ENCODE measurements at regions not wholly inside any gene's neighbourhood (a gene's known extent, or its start where the extent isn't known, plus 50 kb on each side); places are given as distances from the start of the nearest gene placed in this dataset.
A peak's percentile ranks its signal among the peaks of the same experiment; 100 is the strongest.

- ChIA-PET POLR2A (ENCODE audit: partially characterized antibody) (no interaction called here), CTCF (ENCODE audit: partially characterized antibody) (interaction anchor here (1.2 to 1.7 kb wide), 3 partner anchors 15 to 24 kb away, joined by 5 to 8 read pairs (median 5); no protein-coding TSS in a partner anchor)
- Histone ChIP-seq H3K23ac (ENCODE audit: insufficient read length) (no peak overlapping the region), H3K27ac (ENCODE audit: low read depth, low read length) (no peak overlapping the region), H4K20me1 (replicated peaks in 1 of 2; ENCODE audit: control insufficient read depth in 1 of 2, insufficient read depth in 2 of 2, low read length in 2 of 2) (no peaks in the 10 kb centered on the region), H3K79me1 (ENCODE audit: low read depth, low read length) (no peaks in the 10 kb centered on the region; the same call in 1 of the 2 replicates), H2AFZ (ENCODE audit: low read length) (no peak overlapping the region), H2BK20ac (ENCODE audit: low read length) (no peak overlapping the region), H2BK5ac (ENCODE audit: low read depth, low read length) (no peak overlapping the region; the same call in 1 of the 2 replicates), H3K79me2 (ENCODE audit: control insufficient read depth in 1 of 2, insufficient read depth in 2 of 2, low read length in 2 of 2) (no peaks in the 10 kb centered on the region), H3K36me3 (ENCODE audit: control insufficient read depth in 2 of 4, insufficient read depth in 4 of 4, low read length in 3 of 4) (no peaks in the 10 kb centered on the region), H3K9me3 (ENCODE audit: insufficient read depth in 2 of 2, low read depth in 1 of 2, low read length in 1 of 2) (peaks cover 0 to 4% of the 10 kb centered on the region in 2 experiments; a peak in 1 of 4 replicates), H4K8ac (ENCODE audit: extremely low read depth, insufficient read depth, low read length) (no peak overlapping the region), H3K18ac (ENCODE audit: extremely low read depth, low read length) (no peak overlapping the region), H3K4me1 (replicated peaks in 1 of 4; ENCODE audit: control insufficient read depth in 3 of 4, insufficient read depth in 4 of 4, low read length in 3 of 4) (no peaks in the 10 kb centered on the region), H2BK15ac (ENCODE audit: low read length) (no peak overlapping the region), H3K4me3 (ENCODE audit: extremely low read depth in 1 of 4, insufficient read depth in 2 of 4, low read depth in 3 of 4, low read length in 4 of 4) (no peak overlapping the region), H4K5ac (ENCODE audit: insufficient read length, low read depth, low read length) (no peak overlapping the region), H2BK120ac (replicated peaks; ENCODE audit: low read depth, low read length) (no peak overlapping the region), H3K27me3 (replicated peaks in 1 of 4; ENCODE audit: control insufficient read depth in 3 of 4, extremely low read depth in 1 of 4, insufficient read depth in 3 of 4, low read length in 3 of 4) (no peaks in the 10 kb centered on the region), H3K4ac (replicated peaks; ENCODE audit: insufficient read length, low read depth, low read length) (no peak overlapping the region), H2AK5ac (ENCODE audit: low read depth, low read length) (no peak overlapping the region), H3K9ac (replicated peaks in 1 of 4; ENCODE audit: extremely low read depth in 1 of 4, low read depth in 3 of 4, low read length in 3 of 4) (no peak overlapping the region), H2BK12ac (ENCODE audit: low read depth, low read length) (no peak overlapping the region), H4K91ac (replicated peaks; ENCODE audit: insufficient read length, low read length) (no peak overlapping the region), H3K56ac (replicated peaks; ENCODE audit: insufficient read length, low read depth, low read length) (no peak overlapping the region), H3K4me2 (ENCODE audit: insufficient read depth in 1 of 2, low read depth in 2 of 2, low read length in 2 of 2) (no peak overlapping the region), H3K14ac (ENCODE audit: insufficient read length) (no peak overlapping the region), H3K23me2 (ENCODE audit: low read depth, low read length) (no peaks in the 10 kb centered on the region)
- FAIRE-seq (no peak), DNase-seq (ENCODE audit: low read depth in 1 of 2, low spot score in 2 of 2) (no peak)
- no peak for TF ChIP-seq GTF2F1 (IDR thresholded peaks at IDR 0.05; ENCODE audit: borderline replicate concordance, low read depth, low read length)
- TF ChIP-seq, protein P1, sequence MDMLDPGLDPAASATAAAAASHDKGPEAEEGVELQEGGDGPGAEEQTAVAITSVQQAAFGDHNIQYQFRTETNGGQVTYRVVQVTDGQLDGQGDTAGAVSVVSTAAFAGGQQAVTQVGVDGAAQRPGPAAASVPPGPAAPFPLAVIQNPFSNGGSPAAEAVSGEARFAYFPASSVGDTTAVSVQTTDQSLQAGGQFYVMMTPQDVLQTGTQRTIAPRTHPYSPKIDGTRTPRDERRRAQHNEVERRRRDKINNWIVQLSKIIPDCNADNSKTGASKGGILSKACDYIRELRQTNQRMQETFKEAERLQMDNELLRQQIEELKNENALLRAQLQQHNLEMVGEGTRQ (IDR thresholded peaks at IDR 0.05; ENCODE audit: low read length), result peak; percentile 23; the same call in 1 of the 2 replicates
- WGBS, 2 experiments (ENCODE audit: extremely low coverage in 1 of 2, insufficient coverage in 1 of 2, insufficient read length in 1 of 2, insufficient replicate concordance in 2 of 2, low coverage in 1 of 2, low lambda C conversion rate in 2 of 2, missing lambda C conversion rate in 1 of 2), result 91% methylated on average over 7 of the region's 7 CpGs; no CpG with 5 or more reads in 1 of the 2 experiments
Measured at GRCh38 chr13:99634672-99635071, 133.4 kb downstream of the TM9SF2 start.

Data from H1 (cell line).